Naive thymus-derived CD4-positive, alpha-beta T cell (primary cell): ENCODE measurements at regions not wholly inside any gene's neighbourhood (a gene's known extent, or its start where the extent isn't known, plus 50 kb on each side); places are given as distances from the start of the nearest gene placed in this dataset.
A peak's percentile ranks its signal among the peaks of the same experiment; 100 is the strongest.

Source experiments
- ATAC-seq: fragments of 150-1000 bp; cut with Tn5 transposase; 2 replicates; pipeline ENCODE4 v1.10.0; 2021; ENCODE audit warnings: mild to moderate bottlenecking, moderate library complexity
- CTCF ChIA-PET: fragments of 350-600 bp; sonication (Branson Sonifier 250); formaldehyde crosslinking; loops from one replicate; lab custom pipeline; 2021; ENCODE audit warnings: antibody characterized with exemption; lab: Charles Lee
- POLR2A ChIA-PET: fragments of 350-600 bp; sonication (Branson Sonifier 250); formaldehyde crosslinking; loops from one replicate; lab custom pipeline; 2021; ENCODE audit warnings: antibody characterized with exemption, inconsistent platforms; lab: Charles Lee
- DNase-seq, 9 donors: peaks; one replicate each; pipeline versions ENCODE4 v3.0.0 to v3.0.0-alpha.2; 2020 to 2022; ENCODE audit warnings: mixed read lengths in 1 of 9
- H3K27ac ChIP-seq: one replicate; pipeline ENCODE4 v1.7.0; 2013; ENCODE audit warnings: mild to moderate bottlenecking, low read depth, low read length, moderate library complexity
- H3K27me3 ChIP-seq, 2 donors: one replicate each; pipeline ENCODE4 v1.7.0; 2013; ENCODE audit warnings: low read length in 2 of 2, mild to moderate bottlenecking in 2 of 2, moderate library complexity in 2 of 2; ENCODE audit not compliant: control insufficient read depth in 2 of 2, insufficient read depth in 2 of 2
- H3K36me3 ChIP-seq, 3 experiments: 1 replicate in 2 of 3; 2 replicates in 1 of 3; pipeline ENCODE4 v1.7.0; 2013; ENCODE audit warnings: low read length in 3 of 3, mild to moderate bottlenecking in 3 of 3, moderate library complexity in 1 of 3; ENCODE audit not compliant: insufficient read depth in 3 of 3, control insufficient read depth in 2 of 3
- H3K4me1 ChIP-seq, 2 donors: one replicate each; pipeline ENCODE4 v1.7.0; 2013; ENCODE audit warnings: low read length in 2 of 2, mild to moderate bottlenecking in 2 of 2, moderate library complexity in 1 of 2; ENCODE audit not compliant: control insufficient read depth in 2 of 2, insufficient read depth in 2 of 2
- H3K4me3 ChIP-seq: 2 replicates; pipeline ENCODE4 v1.7.0; 2013; ENCODE audit warnings: mild to moderate bottlenecking, low read length
- H3K9me3 ChIP-seq, 3 experiments: 1 replicate in 2 of 3; 2 replicates in 1 of 3; pipeline ENCODE4 v1.7.0; 2013; ENCODE audit warnings: low read length in 3 of 3; ENCODE audit not compliant: control insufficient read depth in 2 of 3
- H3K27ac Mint-ChIP-seq, 9 donors: one replicate each; pipeline ENCODE4 v1.8.0; 2020 to 2022; ENCODE audit warnings: mixed read lengths in 9 of 9, mild to moderate bottlenecking in 8 of 9, moderate library complexity in 5 of 9, inconsistent platforms in 2 of 9
- H3K27me3 Mint-ChIP-seq, 5 donors: one replicate each; pipeline ENCODE4 v1.8.0; 2021 to 2022; ENCODE audit warnings: mixed read lengths in 5 of 5, mild to moderate bottlenecking in 1 of 5
- H3K36me3 Mint-ChIP-seq, 5 donors: one replicate each; pipeline ENCODE4 v1.8.0; 2020 to 2022; ENCODE audit warnings: mixed read lengths in 5 of 5, mild to moderate bottlenecking in 3 of 5, inconsistent platforms in 1 of 5
- H3K4me1 Mint-ChIP-seq, 7 donors: one replicate each; pipeline ENCODE4 v1.8.0; 2020 to 2022; ENCODE audit warnings: mixed read lengths in 7 of 7, mild to moderate bottlenecking in 3 of 7, inconsistent platforms in 1 of 7
- H3K4me3 Mint-ChIP-seq, 10 donors: one replicate each; pipeline ENCODE4 v1.8.0; 2020 to 2022; ENCODE audit warnings: mild to moderate bottlenecking in 10 of 10, mixed read lengths in 10 of 10, moderate library complexity in 6 of 10, inconsistent platforms in 2 of 10
- H3K9me3 Mint-ChIP-seq, 11 donors: one replicate each; pipeline ENCODE4 v1.8.0; 2020 to 2022; ENCODE audit warnings: mixed read lengths in 11 of 11, mild to moderate bottlenecking in 4 of 11, inconsistent platforms in 1 of 11, moderate library complexity in 1 of 11
- intact Hi-C, 2 donors: fragments of 100-400 bp; cut with micrococcal nuclease; formaldehyde crosslinking; loops; one replicate each; pipeline ENCODE4 v1.15.1; 2023

DNA sequence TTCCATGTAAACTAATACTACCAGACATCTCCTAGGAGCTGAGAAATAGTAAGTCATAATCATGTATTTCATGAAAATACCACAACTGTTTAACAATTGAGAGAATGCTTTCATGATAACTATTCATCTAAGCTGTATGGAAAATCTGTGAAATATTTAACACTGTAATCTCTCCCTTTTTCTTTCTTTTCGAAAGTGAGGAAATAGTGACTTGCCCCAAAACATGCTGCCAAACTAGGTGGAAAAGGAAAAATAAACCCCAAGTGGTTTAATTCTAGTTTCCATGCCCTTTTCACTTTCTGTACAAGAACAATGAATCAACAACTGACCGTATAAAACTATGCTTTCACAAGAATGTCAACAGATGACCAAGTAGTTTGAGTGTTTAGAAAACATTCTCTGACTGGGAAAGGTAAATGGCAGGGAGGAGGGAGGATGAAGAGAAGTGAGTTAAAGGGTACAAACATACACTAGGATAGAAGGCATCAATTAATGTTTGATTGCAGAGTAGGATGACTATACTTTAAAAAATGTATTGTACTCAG is 147.5 kb upstream of the AVPR1A start:
- H3K4me3 ChIP-seq = no peak overlapping the region
- H3K27ac Mint-ChIP-seq = no peak overlapping the region
- no peak for ATAC-seq
- intact Hi-C loops = no loop called here
- no peaks in the 10 kb centered on the region for H3K36me3 ChIP-seq
- H3K4me3 Mint-ChIP-seq = no peak overlapping the region
- H3K4me1 Mint-ChIP-seq = peaks cover 0 to 10% (median 0%) of the 10 kb centered on the region in 7 donors
- no peaks in the 10 kb centered on the region for H3K27me3 ChIP-seq
- H3K4me1 ChIP-seq = no peaks in the 10 kb centered on the region
- POLR2A ChIA-PET = no interaction called here
- H3K9me3 Mint-ChIP-seq = peaks cover 0 to 4% (median 0%) of the 10 kb centered on the region in 11 donors
- no peaks in the 10 kb centered on the region for H3K36me3 Mint-ChIP-seq
- no peak for DNase-seq
- H3K27ac ChIP-seq = no peak overlapping the region
- H3K27me3 Mint-ChIP-seq = peaks cover 0 to 5% (median 0%) of the 10 kb centered on the region in 5 donors
- no peaks in the 10 kb centered on the region for H3K9me3 ChIP-seq
- CTCF ChIA-PET = no interaction called here

DNA sequence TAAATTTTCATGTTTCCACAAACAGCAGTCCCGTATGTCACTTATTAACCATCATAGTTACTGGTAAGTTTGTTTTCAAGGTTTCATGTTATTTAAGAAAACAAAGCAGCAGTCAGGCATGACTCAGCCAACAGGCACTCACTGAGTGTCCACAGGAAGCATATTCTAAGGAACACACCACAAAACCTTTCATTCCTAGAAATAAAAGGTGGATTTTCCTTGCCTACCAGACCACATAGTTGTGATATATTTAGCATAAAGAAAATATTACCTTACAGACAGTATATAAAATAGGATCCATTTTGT is 143.3 kb upstream of the AVPR1A start:
- H3K9me3 ChIP-seq = no peaks in the 10 kb centered on the region
- CTCF ChIA-PET = no interaction called here
- H3K27ac ChIP-seq = no peak overlapping the region
- Mint-ChIP-seq H3K27me3 (peaks cover 0 to 5% (median 0%) of the 10 kb centered on the region in 5 donors), H3K36me3 (no peaks in the 10 kb centered on the region), H3K9me3 (peaks cover 0 to 5% (median 2%) of the 10 kb centered on the region in 11 donors), H3K4me1 (no peaks in the 10 kb centered on the region), H3K4me3 (no peak overlapping the region), H3K27ac (no peak overlapping the region)
- H3K4me3 ChIP-seq = no peak overlapping the region
- no peaks in the 10 kb centered on the region for H3K4me1 ChIP-seq
- H3K27me3 ChIP-seq = no peaks in the 10 kb centered on the region
- intact Hi-C loops = no loop called here
- no peaks in the 10 kb centered on the region for H3K36me3 ChIP-seq
- no peak for ATAC-seq
- POLR2A ChIA-PET = no interaction called here
- no peak for DNase-seq

DNA sequence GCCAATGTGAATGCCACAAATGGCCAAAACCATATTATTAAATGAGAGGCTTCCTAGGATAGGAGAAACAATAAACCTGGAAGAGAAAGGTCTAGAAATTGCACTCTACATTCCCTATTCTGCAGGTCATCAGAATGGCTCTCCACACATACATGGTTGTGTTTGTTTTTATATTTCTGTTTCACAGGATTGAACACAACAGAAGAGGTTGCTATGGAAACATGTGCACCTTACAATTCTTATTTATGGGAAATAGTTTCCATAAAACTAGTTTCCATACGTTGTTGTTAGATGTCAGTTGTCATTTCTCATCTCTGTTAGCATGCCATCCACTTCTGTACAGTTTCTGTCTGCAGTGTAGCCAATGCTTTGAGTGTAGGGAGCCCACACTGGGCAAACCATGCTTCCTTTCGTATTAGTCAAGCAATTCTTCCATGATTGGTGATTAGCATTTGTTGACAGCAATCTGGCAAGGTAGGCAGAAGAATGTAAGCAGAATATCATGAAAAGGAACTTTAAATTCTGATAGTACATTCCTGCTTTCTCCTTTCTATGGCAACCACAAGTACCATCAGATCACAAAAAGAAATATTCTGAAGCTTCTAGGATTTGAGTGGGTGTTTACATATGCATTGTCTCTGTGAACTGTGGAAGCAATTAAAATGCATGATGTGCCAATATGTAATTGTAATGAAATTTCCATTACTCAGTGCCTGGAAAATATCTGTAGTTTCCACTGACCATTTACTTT is 141.6 kb upstream of the AVPR1A start:
- ChIA-PET CTCF (no interaction called here), POLR2A (no interaction called here)
- H3K36me3 ChIP-seq = no peaks in the 10 kb centered on the region
- H3K4me1 ChIP-seq = no peaks in the 10 kb centered on the region
- ATAC-seq (no peak), DNase-seq (no peak)
- H3K27ac ChIP-seq = no peak overlapping the region
- Mint-ChIP-seq H3K27ac (no peak overlapping the region), H3K4me1 (no peaks in the 10 kb centered on the region), H3K36me3 (no peaks in the 10 kb centered on the region), H3K4me3 (no peak overlapping the region), H3K27me3 (peaks cover 0 to 5% (median 0%) of the 10 kb centered on the region in 5 donors), H3K9me3 (peaks cover 0 to 5% (median 1%) of the 10 kb centered on the region in 11 donors)
- intact Hi-C loops = no loop called here
- H3K9me3 ChIP-seq = no peaks in the 10 kb centered on the region
- no peaks in the 10 kb centered on the region for H3K27me3 ChIP-seq
- H3K4me3 ChIP-seq = no peak overlapping the region

DNA sequence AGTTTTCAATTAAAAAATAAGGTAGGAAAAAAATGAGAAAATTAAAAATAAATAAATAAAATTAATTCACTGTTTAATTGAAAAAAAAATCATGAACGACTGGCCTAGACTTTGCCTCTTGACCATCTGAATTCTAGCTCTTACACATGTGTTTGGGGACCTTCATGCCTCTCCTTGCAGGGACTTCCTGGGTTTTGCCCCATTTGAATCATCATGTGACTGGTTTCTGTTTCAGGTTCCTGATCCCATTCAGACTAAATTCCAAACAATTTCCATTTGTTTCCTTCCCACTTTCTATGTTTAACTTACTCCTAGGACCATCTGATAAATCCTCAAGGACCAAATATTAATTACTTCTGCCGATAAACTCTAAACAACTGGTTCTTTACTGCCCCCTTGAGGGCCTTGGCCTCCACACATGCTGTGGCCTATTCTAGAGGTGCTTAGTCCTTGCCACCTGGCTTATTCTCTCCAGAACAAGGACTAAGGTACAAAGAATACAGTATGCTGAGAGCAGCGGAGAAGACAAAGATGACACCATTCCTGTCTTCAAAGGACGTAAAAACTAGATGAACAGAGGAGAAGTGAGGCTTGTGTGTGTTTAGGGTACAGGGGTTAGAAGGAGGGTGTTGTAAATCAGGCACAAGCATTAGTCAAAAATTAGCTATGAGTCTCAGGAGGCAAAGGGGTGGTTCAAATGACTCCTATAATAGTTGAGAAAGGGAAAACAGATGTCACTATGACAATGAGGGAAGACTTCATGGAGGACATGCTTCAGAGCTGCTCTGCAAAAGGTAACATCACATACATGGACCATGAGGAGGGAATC is 125.8 kb upstream of the AVPR1A start:
- intact Hi-C loops = loop anchor here in 1 of 2 donors (5.0 kb wide), 1 partner anchor 169 kb away; no protein-coding TSS in a partner anchor

DNA sequence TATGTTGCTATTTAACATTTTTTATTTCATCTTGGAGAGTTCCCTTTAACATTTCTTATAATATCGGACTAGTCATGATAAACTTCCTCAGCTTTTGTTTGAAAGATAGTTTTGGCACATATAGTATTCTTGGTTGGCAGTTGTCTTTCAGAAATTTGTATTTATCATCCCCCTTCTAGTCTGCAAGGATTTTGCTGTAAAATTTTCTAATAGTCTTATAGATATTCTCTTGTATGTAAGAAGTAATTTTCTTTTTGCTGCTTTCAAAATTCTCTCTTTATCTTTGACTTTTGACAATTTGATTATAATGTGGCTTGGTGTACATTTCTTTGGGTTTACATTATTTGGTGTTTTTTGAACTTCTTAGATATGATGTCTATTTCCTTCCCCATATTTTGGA is 116.0 kb upstream of the AVPR1A start:
- ChIA-PET CTCF (no interaction called here), POLR2A (no interaction called here)
- H3K27ac ChIP-seq = no peak overlapping the region
- H3K27me3 ChIP-seq = no peaks in the 10 kb centered on the region
- DNase-seq = no peak
- H3K27ac Mint-ChIP-seq = no peak overlapping the region
- H3K36me3 ChIP-seq = no peaks in the 10 kb centered on the region
- peaks cover 0 to 5% (median 0%) of the 10 kb centered on the region in 5 donors for H3K36me3 Mint-ChIP-seq
- ATAC-seq = no peak
- no peak overlapping the region for H3K4me3 ChIP-seq
- H3K4me1 ChIP-seq = no peaks in the 10 kb centered on the region
- H3K27me3 Mint-ChIP-seq = no peaks in the 10 kb centered on the region
- H3K4me1 Mint-ChIP-seq = no peaks in the 10 kb centered on the region
- intact Hi-C loops = no loop called here
- H3K9me3 Mint-ChIP-seq = peaks cover 7 to 41% (median 19%) of the 10 kb centered on the region in 11 donors
- peaks cover 0 to 8% (median 0%) of the 10 kb centered on the region in 3 experiments for H3K9me3 ChIP-seq
- H3K4me3 Mint-ChIP-seq = no peak overlapping the region

More for the DNA sequence above, 125.8 kb upstream of the AVPR1A start:
- H3K4me3 Mint-ChIP-seq = peak overlapping the region in 1 of 10 donors; percentile 18
- H3K4me3 ChIP-seq = no peak overlapping the region
- H3K9me3 Mint-ChIP-seq = peaks cover 0 to 4% (median 0%) of the 10 kb centered on the region in 11 donors
- no peaks in the 10 kb centered on the region for H3K4me1 Mint-ChIP-seq
- no peaks in the 10 kb centered on the region for H3K36me3 Mint-ChIP-seq
- peaks cover 0 to 4% (median 0%) of the 10 kb centered on the region in 5 donors for H3K27me3 Mint-ChIP-seq
- no peaks in the 10 kb centered on the region for H3K9me3 ChIP-seq
- ATAC-seq (no peak), DNase-seq (no peak)
- ChIA-PET CTCF (no interaction called here), POLR2A (no interaction called here)
- no peaks in the 10 kb centered on the region for H3K36me3 ChIP-seq
- no peak overlapping the region for H3K27ac ChIP-seq
- H3K27ac Mint-ChIP-seq = no peak overlapping the region
- no peaks in the 10 kb centered on the region for H3K4me1 ChIP-seq
- H3K27me3 ChIP-seq = no peaks in the 10 kb centered on the region

DNA sequence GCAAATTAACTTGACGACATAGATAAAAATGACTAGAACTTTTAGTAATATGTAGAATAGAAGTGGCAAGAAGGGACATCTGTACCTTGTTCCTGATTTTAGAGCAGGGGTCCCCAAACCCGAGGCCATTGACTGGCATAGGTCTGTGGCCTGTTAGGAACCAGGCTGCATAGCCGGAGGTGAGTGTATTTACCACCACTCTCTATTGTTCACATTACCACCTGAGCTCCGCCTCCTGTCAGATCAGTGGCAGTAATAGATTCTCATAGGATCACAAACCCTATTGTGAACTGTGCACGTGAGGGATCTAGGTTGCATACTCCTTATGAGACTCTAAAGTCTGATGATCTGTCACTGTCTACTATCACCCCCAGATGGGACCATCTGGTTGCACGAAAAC is 113.6 kb upstream of the AVPR1A start:
- no peak for DNase-seq
- no peak overlapping the region for H3K27ac Mint-ChIP-seq
- ChIA-PET POLR2A (no interaction called here), CTCF (no interaction called here)
- H3K4me3 ChIP-seq = no peak overlapping the region
- intact Hi-C loops = no loop called here
- no peaks in the 10 kb centered on the region for H3K4me1 ChIP-seq
- H3K36me3 Mint-ChIP-seq = peaks cover 0 to 5% (median 0%) of the 10 kb centered on the region in 5 donors
- H3K4me1 Mint-ChIP-seq = no peaks in the 10 kb centered on the region
- no peaks in the 10 kb centered on the region for H3K27me3 Mint-ChIP-seq
- no peak for ATAC-seq
- H3K9me3 Mint-ChIP-seq = peaks cover 2 to 41% (median 17%) of the 10 kb centered on the region in 11 donors
- H3K27me3 ChIP-seq = no peaks in the 10 kb centered on the region
- H3K27ac ChIP-seq = no peak overlapping the region
- H3K4me3 Mint-ChIP-seq = no peak overlapping the region
- peaks cover 0 to 8% (median 0%) of the 10 kb centered on the region in 3 experiments for H3K9me3 ChIP-seq
- H3K36me3 ChIP-seq = no peaks in the 10 kb centered on the region
